BLaER1 (cell line): ENCODE measurements at regions not wholly inside any gene's neighbourhood (a gene's known extent, or its start where the extent isn't known, plus 50 kb on each side); places are given as distances from the start of the nearest gene placed in this dataset.

Experiments
- H3K27ac ChIP-seq: shearing (Covaris generic); formaldehyde crosslinking; 2 replicates; pipeline ENCODE4 v1.8.1; 2022
- H3K27me3 ChIP-seq: shearing (Covaris generic); formaldehyde crosslinking; 2 replicates; pipeline ENCODE4 v1.8.1; 2022
- H3K36me3 ChIP-seq: shearing (Covaris generic); formaldehyde crosslinking; 2 replicates; pipeline ENCODE4 v1.8.1; 2022
- H3K4me1 ChIP-seq: shearing (Covaris generic); formaldehyde crosslinking; 2 replicates; pipeline ENCODE4 v1.8.1; 2022
- H3K4me2 ChIP-seq: shearing (Covaris generic); formaldehyde crosslinking; 2 replicates; pipeline ENCODE4 v1.8.1; 2022
- H3K4me3 ChIP-seq: shearing (Covaris generic); formaldehyde crosslinking; 2 replicates; pipeline ENCODE4 v1.8.1; 2022
- H3K9ac ChIP-seq: shearing (Covaris generic); formaldehyde crosslinking; 2 replicates; pipeline ENCODE4 v1.8.1; 2022
- H3K9me3 ChIP-seq: shearing (Covaris generic); formaldehyde crosslinking; 2 replicates; pipeline ENCODE4 v1.8.1; 2022
- H4K20me1 ChIP-seq: shearing (Covaris generic); formaldehyde crosslinking; 2 replicates; pipeline ENCODE4 v1.8.1; 2022
- Cebpa-rat ChIP-seq: shearing (Covaris generic); IDR thresholded peaks from 2 replicates; pipeline ENCODE4 v1.8.1; 2022

- H3K36me3 ChIP-seq: no peaks in the 10 kb centered on the region
- no peaks in the 10 kb centered on the region for H3K9me3 ChIP-seq
- H3K4me1 ChIP-seq: no peaks in the 10 kb centered on the region
- H3K27me3 ChIP-seq: no peaks in the 10 kb centered on the region
- no peak overlapping the region for H3K9ac ChIP-seq
- no peaks in the 10 kb centered on the region for H4K20me1 ChIP-seq
- H3K27ac ChIP-seq: no peak overlapping the region
- TF ChIP-seq Cebpa-rat: no peak
- H3K4me2 ChIP-seq: no peak overlapping the region
- H3K4me3 ChIP-seq: no peak overlapping the region
Observed at GRCh38 chr4:84381759-84382158, 117.3 kb downstream of the NKX6-1 start.

DNA sequence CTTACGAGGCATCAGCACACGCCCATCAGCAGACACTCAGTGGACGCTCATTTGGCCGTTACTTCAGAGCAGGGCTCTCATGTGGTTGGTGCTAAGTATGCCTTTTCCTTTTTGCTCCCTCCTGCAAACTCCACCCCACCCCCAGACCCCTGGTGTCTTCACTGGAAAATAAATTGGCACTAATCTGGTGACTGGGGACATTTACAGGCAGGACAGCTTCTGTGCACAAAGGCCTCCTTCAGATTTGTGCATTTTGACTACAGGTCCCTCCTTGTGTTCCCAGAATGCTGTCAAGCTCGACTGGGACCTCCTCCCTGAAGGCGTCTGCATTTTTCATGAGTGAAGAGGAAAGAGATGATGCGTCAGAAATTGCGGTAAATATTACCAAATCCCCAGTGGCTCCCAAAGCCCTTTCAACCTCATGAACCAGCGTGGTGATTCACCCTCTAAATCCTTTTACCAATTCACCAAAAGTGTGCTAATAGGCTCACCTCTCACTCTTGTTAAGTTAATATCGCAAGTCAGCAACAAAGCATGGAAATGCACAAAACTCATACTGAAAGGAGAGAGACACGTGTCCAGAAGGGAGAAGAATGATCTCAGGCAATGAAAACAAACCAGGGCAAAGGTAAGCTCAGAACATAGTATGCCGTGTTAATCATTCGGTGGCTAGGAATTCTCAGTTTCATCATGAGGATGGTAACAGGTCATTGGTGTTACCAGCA lies 119.0 kb downstream of the NKX6-1 start:
- H3K4me1 ChIP-seq: no peaks in the 10 kb centered on the region

GRCh38 chr4:84378983-84379382 lies 120.1 kb downstream of the NKX6-1 start:
- Histone ChIP-seq H3K27ac (no peak overlapping the region), H3K27me3 (no peaks in the 10 kb centered on the region), H3K4me2 (no peak overlapping the region), H3K9ac (no peak overlapping the region), H3K4me3 (no peak overlapping the region), H4K20me1 (no peaks in the 10 kb centered on the region), H3K9me3 (no peaks in the 10 kb centered on the region), H3K4me1 (no peaks in the 10 kb centered on the region), H3K36me3 (no peaks in the 10 kb centered on the region)
- TF ChIP-seq Cebpa-rat: no peak

More for the DNA sequence above, 119.0 kb downstream of the NKX6-1 start:
- Histone ChIP-seq H3K9ac (no peak overlapping the region), H3K27me3 (no peaks in the 10 kb centered on the region), H3K4me3 (no peak overlapping the region), H3K9me3 (no peaks in the 10 kb centered on the region), H4K20me1 (no peaks in the 10 kb centered on the region), H3K27ac (no peak overlapping the region), H3K36me3 (no peaks in the 10 kb centered on the region), H3K4me2 (peak overlapping the region; percentile 22; the same call in 1 of the 2 replicates)
- TF ChIP-seq Cebpa-rat: no peak

DNA sequence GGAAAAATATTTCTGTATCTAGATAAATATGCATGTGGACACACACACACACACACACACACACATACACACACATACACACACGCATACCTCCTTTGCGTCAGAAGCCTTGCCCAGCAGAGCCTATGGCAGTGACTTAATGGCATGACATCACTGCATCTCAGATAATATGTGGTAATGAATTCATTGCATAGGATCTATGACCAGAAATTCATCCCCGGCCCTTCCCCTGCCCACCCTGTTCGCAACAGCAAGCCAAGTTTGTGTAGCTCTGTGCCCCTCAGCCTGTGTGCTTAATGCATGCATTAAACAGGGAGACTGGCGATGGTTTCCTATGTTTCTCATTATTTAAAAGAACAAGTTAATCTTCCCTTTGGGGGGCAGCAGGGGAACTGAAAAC lies 120.7 kb downstream of the NKX6-1 start:
- TF ChIP-seq Cebpa-rat: no peak
- H3K4me3 ChIP-seq: no peak overlapping the region

DNA sequence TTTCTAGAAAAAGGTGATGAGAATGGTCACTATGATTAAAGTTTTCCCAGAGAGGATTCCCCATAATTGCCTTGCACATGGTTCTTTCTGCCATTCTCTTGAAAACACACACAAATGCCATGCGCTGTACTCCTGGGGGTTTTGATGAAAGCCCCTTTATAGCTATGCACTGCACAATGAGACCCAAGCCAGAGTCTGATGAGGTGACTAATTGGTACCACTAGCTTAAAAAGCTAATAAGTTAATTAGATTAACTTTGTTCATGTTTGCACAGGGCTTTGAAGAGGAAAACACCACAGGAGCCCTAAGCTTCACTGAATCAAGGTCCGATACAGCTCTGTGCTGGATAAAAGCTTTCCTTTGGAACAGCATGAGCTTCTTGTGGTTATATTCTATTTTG lies 132.2 kb downstream of the NKX6-1 start:
- Histone ChIP-seq H3K4me2 (no peak overlapping the region), H3K4me3 (no peak overlapping the region), H3K27ac (no peak overlapping the region), H3K9ac (no peak overlapping the region), H3K36me3 (no peaks in the 10 kb centered on the region), H3K27me3 (no peaks in the 10 kb centered on the region), H3K4me1 (no peaks in the 10 kb centered on the region), H3K9me3 (no peaks in the 10 kb centered on the region), H4K20me1 (no peaks in the 10 kb centered on the region)
- TF ChIP-seq Cebpa-rat: no peak

More for the DNA sequence above, 120.7 kb downstream of the NKX6-1 start:
- Histone ChIP-seq H3K36me3 (no peaks in the 10 kb centered on the region), H3K27me3 (no peaks in the 10 kb centered on the region), H3K4me1 (no peaks in the 10 kb centered on the region), H3K9me3 (no peaks in the 10 kb centered on the region), H3K4me2 (no peak overlapping the region), H3K9ac (no peak overlapping the region), H3K27ac (no peak overlapping the region), H4K20me1 (no peaks in the 10 kb centered on the region)

DNA sequence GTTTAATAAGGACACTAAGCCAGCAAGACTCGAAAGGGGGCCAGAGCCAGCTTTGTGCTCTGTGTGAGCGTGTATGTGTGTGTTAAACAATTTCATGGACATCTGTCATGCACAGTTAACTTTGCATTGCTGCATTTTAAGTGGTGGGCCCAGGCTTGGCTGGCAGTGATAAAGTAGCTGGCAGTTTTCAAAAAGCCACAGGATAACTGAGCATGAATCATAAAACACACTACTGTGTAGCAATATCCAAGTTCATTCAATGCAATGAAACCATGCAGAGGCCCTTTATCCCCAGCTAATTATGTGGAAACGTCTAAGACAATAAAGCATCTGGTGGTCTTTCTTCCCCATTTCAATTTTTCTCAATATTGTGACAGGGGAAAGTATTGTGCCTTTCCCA lies 132.9 kb downstream of the NKX6-1 start:
- Histone ChIP-seq H3K27me3 (no peaks in the 10 kb centered on the region), H3K4me3 (no peak overlapping the region)
- TF ChIP-seq Cebpa-rat: no peak

DNA sequence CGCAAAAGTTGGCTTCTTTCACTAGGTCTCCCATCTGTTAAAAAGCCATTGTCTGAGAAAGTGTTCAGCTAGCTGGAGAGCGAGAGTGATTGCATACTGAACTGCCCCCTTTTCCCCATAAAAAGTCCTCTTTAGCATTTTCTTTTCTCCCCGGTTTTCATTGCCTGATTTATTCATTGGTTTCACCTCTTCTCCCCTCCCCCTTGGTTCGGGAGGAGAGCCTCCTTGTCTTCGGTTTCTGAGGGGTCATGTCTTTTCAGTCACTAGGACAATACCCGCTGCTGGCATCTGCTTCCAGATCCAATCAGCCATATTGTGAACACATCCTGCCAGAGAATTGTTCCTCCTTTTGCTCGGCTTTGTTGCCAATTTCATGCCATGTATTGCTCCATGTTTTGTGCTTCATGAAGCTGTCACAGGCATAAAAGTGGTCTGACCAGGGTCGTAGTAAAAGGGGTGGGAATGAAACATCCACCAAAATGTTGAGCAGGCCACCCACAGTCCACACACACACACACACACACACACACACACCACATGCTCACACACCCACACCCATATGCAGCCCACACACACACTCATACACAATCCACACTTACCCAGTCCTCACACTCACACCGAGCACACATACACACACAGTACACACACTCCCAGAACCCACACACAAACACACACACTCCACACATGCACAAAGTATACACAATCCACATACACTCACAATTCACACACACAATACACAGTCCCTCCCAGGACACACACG lies 136.0 kb downstream of the NKX6-1 start:
- Histone ChIP-seq H3K27ac (no peak overlapping the region), H3K36me3 (no peaks in the 10 kb centered on the region), H3K9ac (no peak overlapping the region), H3K4me3 (no peak overlapping the region), H3K9me3 (no peaks in the 10 kb centered on the region), H4K20me1 (no peaks in the 10 kb centered on the region), H3K4me1 (no peaks in the 10 kb centered on the region), H3K4me2 (no peak overlapping the region), H3K27me3 (no peaks in the 10 kb centered on the region)
- no peak for TF ChIP-seq Cebpa-rat

More for the DNA sequence above, 132.9 kb downstream of the NKX6-1 start:
- Histone ChIP-seq H3K4me2 (no peak overlapping the region), H3K36me3 (no peaks in the 10 kb centered on the region), H3K4me1 (no peaks in the 10 kb centered on the region), H3K9me3 (no peaks in the 10 kb centered on the region), H4K20me1 (no peaks in the 10 kb centered on the region), H3K9ac (no peak overlapping the region), H3K27ac (no peak overlapping the region)

- Histone ChIP-seq H3K27ac (no peak overlapping the region), H3K9ac (no peak overlapping the region), H3K4me3 (no peak overlapping the region), H3K4me1 (no peaks in the 10 kb centered on the region), H3K27me3 (no peaks in the 10 kb centered on the region), H3K9me3 (peaks cover 24% of the 10 kb centered on the region), H4K20me1 (no peaks in the 10 kb centered on the region), H3K36me3 (no peaks in the 10 kb centered on the region), H3K4me2 (no peak overlapping the region)
- no peak for TF ChIP-seq Cebpa-rat
Observed at GRCh38 chr4:84342161-84342560, 156.9 kb downstream of the NKX6-1 start.

DNA sequence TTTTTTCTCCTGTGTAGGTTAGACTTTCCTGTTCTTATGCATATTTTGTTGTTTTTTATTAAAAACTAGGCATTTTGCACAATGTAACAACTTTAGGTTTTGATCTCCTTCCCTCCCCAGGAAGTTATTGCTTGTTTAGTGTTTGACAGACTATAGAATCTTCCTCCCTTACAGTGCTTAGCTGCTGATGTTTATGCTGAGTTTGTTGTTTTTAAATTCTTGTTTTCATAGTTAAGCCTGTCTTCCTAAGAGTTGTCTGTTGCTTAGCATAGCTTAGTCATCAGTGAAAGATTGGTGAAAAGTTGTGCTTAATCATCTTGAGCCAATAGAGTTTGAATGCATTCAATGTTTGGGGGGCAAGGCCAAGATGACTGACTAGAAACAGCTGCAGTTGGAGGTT lies 157.5 kb downstream of the NKX6-1 start:
- no peaks in the 10 kb centered on the region for H3K4me1 ChIP-seq
- H3K4me3 ChIP-seq: no peak overlapping the region
- no peak overlapping the region for H3K9ac ChIP-seq
- H3K36me3 ChIP-seq: no peaks in the 10 kb centered on the region
- no peak overlapping the region for H3K4me2 ChIP-seq
- no peaks in the 10 kb centered on the region for H3K27me3 ChIP-seq
- peaks cover 24% of the 10 kb centered on the region for H3K9me3 ChIP-seq
- no peaks in the 10 kb centered on the region for H4K20me1 ChIP-seq
- no peak overlapping the region for H3K27ac ChIP-seq
- no peak for TF ChIP-seq Cebpa-rat

- H3K4me2 ChIP-seq: no peak overlapping the region
- TF ChIP-seq Cebpa-rat: no peak
- no peaks in the 10 kb centered on the region for H4K20me1 ChIP-seq
- no peaks in the 10 kb centered on the region for H3K36me3 ChIP-seq
- no peak overlapping the region for H3K9ac ChIP-seq
- H3K27me3 ChIP-seq: no peaks in the 10 kb centered on the region
- H3K9me3 ChIP-seq: peaks cover 14% of the 10 kb centered on the region
- H3K4me1 ChIP-seq: no peaks in the 10 kb centered on the region
- H3K27ac ChIP-seq: no peak overlapping the region
- H3K4me3 ChIP-seq: no peak overlapping the region
Observed at GRCh38 chr4:84338367-84338766, 160.7 kb downstream of the NKX6-1 start.
